Peyer's patch (tissue), 4 donors: ENCODE measurements at regions not wholly inside any gene's neighbourhood (a gene's known extent, or its start where the extent isn't known, plus 50 kb on each side); places are given as distances from the start of the nearest gene placed in this dataset.

Experiments
- DNase-seq, 3 donors: peaks; one replicate each; pipeline ENCODE4 v3.0.0-alpha.2; 2017 to 2019
- H3K27ac ChIP-seq, 4 donors: fragments of 200-600 bp; sonication (generic); one replicate each; pipeline ENCODE4 v1.5.1; 2016 to 2019
- H3K27me3 ChIP-seq, 2 donors: fragments of 200-600 bp; sonication (generic); one replicate each; pipeline ENCODE4 v1.5.1; 2019
- H3K36me3 ChIP-seq, 3 donors: fragments of 200-600 bp; sonication (generic); one replicate each; pipeline ENCODE4 v1.5.1; 2016 to 2019
- H3K4me1 ChIP-seq, 4 donors: fragments of 200-600 bp; sonication (generic); one replicate each; pipeline ENCODE4 v1.5.1; 2016 to 2019
- H3K4me3 ChIP-seq, 4 donors: fragments of 200-600 bp; sonication (generic); 1 replicate in 3 of 4; 2 replicates in 1 of 4; pipeline ENCODE4 v1.5.1; 2016 to 2019; ENCODE audit warnings: mild to moderate bottlenecking in 1 of 4
- H3K9me3 ChIP-seq, 4 donors: fragments of 200-600 bp; sonication (generic); one replicate each; pipeline ENCODE4 v1.5.1; 2016 to 2019; ENCODE audit warnings: mild to moderate bottlenecking in 1 of 4
- CTCF ChIP-seq, 6 experiments: fragments of 450-650 bp in 4 of 6; fragments of 200-600 bp in 2 of 6; sonication (generic) in 1 of 6; IDR thresholded peaks; one replicate each; pipeline ENCODE4 v1.5.1; 2017 to 2019; ENCODE audit warnings: antibody characterized with exemption in 6 of 6, mild to moderate bottlenecking in 3 of 6, moderate library complexity in 1 of 6
- POLR2A ChIP-seq, 2 donors: fragments of 450-650 bp; IDR thresholded peaks; one replicate each; pipeline ENCODE4 v1.5.1; 2017; ENCODE audit warnings: antibody characterized with exemption in 2 of 2, mild to moderate bottlenecking in 2 of 2, moderate library complexity in 2 of 2

- no peaks in the 10 kb centered on the region for H3K4me1 ChIP-seq
- no peak overlapping the region for H3K4me3 ChIP-seq
- H3K27me3 ChIP-seq, result no peaks in the 10 kb centered on the region
- no peak for DNase-seq
- TF ChIP-seq CTCF (IDR thresholded peaks at IDR 0.05), result no peak
- no peak for TF ChIP-seq POLR2A (IDR thresholded peaks at IDR 0.05)
- H3K27ac ChIP-seq, result no peak overlapping the region
- no peaks in the 10 kb centered on the region for H3K36me3 ChIP-seq
- H3K9me3 ChIP-seq, result no peaks in the 10 kb centered on the region
Observed at GRCh38 chr13:63139277-63139676, 1723.6 kb upstream of the PCDH20 start.

- Histone ChIP-seq H3K36me3 (no peaks in the 10 kb centered on the region), H3K27ac (no peak overlapping the region), H3K4me3 (no peak overlapping the region), H3K9me3 (no peaks in the 10 kb centered on the region), H3K27me3 (no peaks in the 10 kb centered on the region), H3K4me1 (no peaks in the 10 kb centered on the region)
- no peak for DNase-seq
- no peak for TF ChIP-seq POLR2A (IDR thresholded peaks at IDR 0.05)
- no peak for TF ChIP-seq CTCF (IDR thresholded peaks at IDR 0.05)
Observed at GRCh38 chr13:63129995-63130394, 1714.3 kb upstream of the PCDH20 start.

GRCh38 chr13:63128716-63129115 lies 1713.1 kb upstream of the PCDH20 start:
- no peak overlapping the region for H3K4me3 ChIP-seq
- no peaks in the 10 kb centered on the region for H3K36me3 ChIP-seq
- no peak for DNase-seq
- H3K27ac ChIP-seq, result no peak overlapping the region
- TF ChIP-seq CTCF (IDR thresholded peaks at IDR 0.05), result no peak
- TF ChIP-seq POLR2A (IDR thresholded peaks at IDR 0.05), result no peak
- H3K4me1 ChIP-seq, result no peaks in the 10 kb centered on the region
- H3K9me3 ChIP-seq, result no peaks in the 10 kb centered on the region
- no peaks in the 10 kb centered on the region for H3K27me3 ChIP-seq

- no peaks in the 10 kb centered on the region for H3K9me3 ChIP-seq
- TF ChIP-seq POLR2A (IDR thresholded peaks at IDR 0.05) (no peak), CTCF (IDR thresholded peaks at IDR 0.05) (no peak)
- H3K36me3 ChIP-seq, result no peaks in the 10 kb centered on the region
- no peaks in the 10 kb centered on the region for H3K4me1 ChIP-seq
- DNase-seq, result no peak
- no peak overlapping the region for H3K27ac ChIP-seq
- H3K4me3 ChIP-seq, result no peak overlapping the region
- H3K27me3 ChIP-seq, result no peaks in the 10 kb centered on the region
Observed at GRCh38 chr13:63124863-63125262, 1709.2 kb upstream of the PCDH20 start.

GRCh38 chr13:63120883-63121282 lies 1705.2 kb upstream of the PCDH20 start:
- no peak overlapping the region for H3K4me3 ChIP-seq
- no peak for DNase-seq
- no peaks in the 10 kb centered on the region for H3K36me3 ChIP-seq
- no peaks in the 10 kb centered on the region for H3K27me3 ChIP-seq
- no peaks in the 10 kb centered on the region for H3K9me3 ChIP-seq
- TF ChIP-seq CTCF (IDR thresholded peaks at IDR 0.05), result no peak
- TF ChIP-seq POLR2A (IDR thresholded peaks at IDR 0.05), result no peak
- no peak overlapping the region for H3K27ac ChIP-seq
- H3K4me1 ChIP-seq, result no peaks in the 10 kb centered on the region

GRCh38 chr13:63117710-63118109 lies 1702.1 kb upstream of the PCDH20 start:
- Histone ChIP-seq H3K27me3 (no peaks in the 10 kb centered on the region), H3K27ac (no peak overlapping the region), H3K9me3 (no peaks in the 10 kb centered on the region), H3K4me1 (no peaks in the 10 kb centered on the region), H3K4me3 (no peak overlapping the region), H3K36me3 (no peaks in the 10 kb centered on the region)
- TF ChIP-seq CTCF (IDR thresholded peaks at IDR 0.05), result no peak
- no peak for DNase-seq
